Stimulated activated naive CD8-positive, alpha-beta T cell treated with anti-CD3 and anti-CD28 coated beads, Interleukin-15, Interleukin-2, amounts not matched to agents 100 ng/mL and 50 ng/mL, for 24 hours (primary cell): ENCODE measurements at regions not wholly inside any gene's neighbourhood (a gene's known extent, or its start where the extent isn't known, plus 50 kb on each side); places are given as distances from the start of the nearest gene placed in this dataset.
"Not testable (repeated sequence)": the region's sequence is repeated elsewhere in the genome, so short reads cannot be mapped to it uniquely, and the experiment has no call there.

Source experiments
- H3K27ac Mint-ChIP-seq: one replicate; pipeline ENCODE4 v1.8.0; 2021; ENCODE audit warnings: mild to moderate bottlenecking, mixed read lengths
- H3K27me3 Mint-ChIP-seq: one replicate; pipeline ENCODE4 v1.8.0; 2021; ENCODE audit warnings: mixed read lengths
- H3K36me3 Mint-ChIP-seq: one replicate; pipeline ENCODE4 v1.8.0; 2021; ENCODE audit warnings: low read depth, mixed read lengths
- H3K4me1 Mint-ChIP-seq: one replicate; pipeline ENCODE4 v1.8.0; 2021; ENCODE audit warnings: low read depth, mixed read lengths
- H3K4me3 Mint-ChIP-seq: one replicate; pipeline ENCODE4 v1.8.0; 2021; ENCODE audit warnings: mild to moderate bottlenecking, mixed read lengths
- H3K9me3 Mint-ChIP-seq: one replicate; pipeline ENCODE4 v1.8.0; 2021; ENCODE audit warnings: mixed read lengths

DNA sequence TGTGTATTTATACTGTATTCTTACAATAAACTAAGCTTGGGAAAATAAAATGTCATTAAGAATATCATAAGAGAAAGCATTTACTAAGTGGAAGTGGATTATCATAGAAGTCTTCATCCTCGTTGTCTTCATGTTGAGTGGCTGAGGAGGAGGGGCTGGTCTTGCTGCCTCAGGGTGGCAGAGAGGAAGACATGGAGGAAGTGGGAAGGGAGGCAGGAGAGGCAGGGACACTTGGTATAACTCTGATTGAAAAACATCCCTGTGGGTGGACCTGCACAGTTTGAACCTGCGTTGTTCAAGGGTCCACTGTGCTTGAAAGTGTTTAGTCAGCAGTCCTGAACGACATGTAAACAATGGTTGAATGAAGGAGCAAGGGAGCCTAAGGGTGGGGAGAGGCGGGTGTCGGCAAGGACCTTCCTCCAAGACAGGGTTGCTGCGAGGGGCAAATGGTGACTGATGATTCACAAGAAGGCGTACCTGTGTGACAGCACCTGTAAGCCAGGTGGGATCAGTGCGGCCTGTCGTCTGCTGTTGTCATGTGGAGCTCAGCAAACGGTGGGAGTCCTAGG, 103.8 kb upstream of the KLF13 start:
- Mint-ChIP-seq H3K4me1 (peaks cover 19% of the 10 kb centered on the region), H3K4me3 (no peak overlapping the region), H3K27ac (no peak overlapping the region)

DNA sequence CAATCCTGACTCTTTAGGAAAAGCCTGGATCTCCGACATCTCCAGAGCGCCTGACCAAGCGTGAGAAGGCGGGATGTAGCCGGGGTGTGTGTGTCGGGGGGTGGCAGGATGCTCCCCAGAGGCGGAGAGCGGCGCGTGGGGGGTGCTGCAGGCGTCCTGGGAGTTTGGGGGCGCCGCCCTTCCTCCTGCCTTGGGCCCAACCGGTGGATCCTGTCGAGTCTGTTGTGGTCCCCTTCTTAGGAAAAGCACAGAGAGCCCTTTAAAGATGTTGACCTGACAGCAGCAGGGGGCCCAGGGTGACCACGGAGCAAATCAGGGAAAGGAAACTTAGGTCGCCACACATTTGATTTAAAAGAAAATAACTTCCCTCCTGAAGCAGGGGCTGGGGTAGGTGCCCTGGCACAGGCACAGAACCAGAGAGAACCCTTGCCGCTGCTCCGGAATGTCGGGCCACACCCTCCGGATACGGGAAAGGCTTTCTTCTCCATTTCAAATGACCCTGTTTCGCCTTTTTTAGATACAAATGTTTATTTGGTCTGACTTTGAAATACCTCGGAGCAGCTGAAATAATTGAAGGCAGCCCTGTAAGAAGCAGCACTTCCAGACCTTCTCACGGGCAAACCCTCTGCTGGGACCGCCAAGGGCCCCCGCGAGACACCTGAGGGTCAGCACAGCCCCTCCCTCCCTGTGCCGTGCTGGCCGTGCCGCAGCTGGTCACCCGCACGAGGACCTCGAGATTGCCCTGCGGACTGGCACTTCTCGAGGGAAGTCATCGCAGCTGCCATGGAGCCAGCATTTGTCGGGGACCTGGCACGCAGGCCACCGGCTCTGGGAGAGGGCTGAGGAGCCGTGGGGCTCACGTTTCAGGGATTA, 102.9 kb upstream of the KLF13 start:
- Mint-ChIP-seq H3K4me3 (no peak overlapping the region), H3K27ac (no peak overlapping the region), H3K27me3 (no peaks in the 10 kb centered on the region), H3K36me3 (no peaks in the 10 kb centered on the region), H3K9me3 (no peaks in the 10 kb centered on the region), H3K4me1 (peaks cover 23% of the 10 kb centered on the region)

More for the DNA sequence above, 103.8 kb upstream of the KLF13 start:
- Mint-ChIP-seq H3K9me3 (no peaks in the 10 kb centered on the region), H3K27me3 (no peaks in the 10 kb centered on the region), H3K36me3 (no peaks in the 10 kb centered on the region)

DNA sequence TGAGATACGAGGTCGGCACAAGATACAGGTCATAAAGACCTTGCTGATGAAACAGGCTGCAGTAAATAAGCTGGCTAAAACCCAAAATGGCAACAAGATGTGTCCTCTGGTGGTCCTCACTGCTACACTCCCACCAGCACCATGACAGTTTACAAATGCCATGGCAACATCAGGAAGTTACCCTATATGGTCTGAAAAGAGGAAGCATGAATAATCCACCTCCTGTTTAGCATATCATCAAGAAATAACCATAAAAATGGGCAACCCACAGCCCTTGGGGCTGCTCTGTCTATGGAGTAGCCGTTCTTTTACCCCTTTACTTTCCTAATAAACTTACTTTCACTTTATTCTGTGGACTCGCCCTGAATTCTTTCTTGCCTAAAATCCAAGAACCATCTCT, 102.0 kb upstream of the KLF13 start:
- not testable (repeated sequence) for H3K9me3 Mint-ChIP-seq, H3K27ac Mint-ChIP-seq, H3K27me3 Mint-ChIP-seq, H3K36me3 Mint-ChIP-seq, H3K4me3 Mint-ChIP-seq
- peaks cover 23% of the 10 kb centered on the region for H3K4me1 Mint-ChIP-seq

DNA sequence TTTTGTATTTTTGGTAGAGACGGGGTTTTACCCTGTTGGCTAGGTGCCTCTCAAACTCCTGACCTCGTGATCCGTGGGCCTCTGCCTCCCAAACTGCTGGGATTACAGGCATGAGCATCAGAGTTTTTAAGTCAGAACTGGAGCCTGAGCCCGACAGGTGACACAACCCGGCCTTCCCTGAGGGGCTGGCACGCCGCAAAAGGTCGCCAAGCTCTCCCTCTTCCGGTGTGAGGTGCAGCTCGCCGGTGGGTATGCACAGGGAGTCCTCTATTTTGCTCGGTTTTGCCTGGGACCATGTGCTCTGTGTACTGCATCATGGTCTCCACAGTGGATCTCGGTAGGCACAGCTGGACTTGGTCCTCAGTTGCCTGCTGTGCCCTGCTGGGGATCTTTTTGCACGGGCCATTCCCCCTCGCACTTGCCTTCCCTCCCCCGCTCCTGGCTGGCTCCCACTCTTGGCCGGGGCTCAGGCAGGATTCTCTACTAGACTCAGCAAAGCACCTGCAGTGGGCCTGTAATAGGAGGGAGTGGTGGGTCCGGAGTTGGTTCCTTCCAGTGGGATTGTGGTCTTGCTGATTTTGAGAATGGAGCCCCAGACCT, 101.2 kb upstream of the KLF13 start:
- H3K4me3 Mint-ChIP-seq = no peak overlapping the region
- peaks cover 23% of the 10 kb centered on the region for H3K4me1 Mint-ChIP-seq
- H3K27me3 Mint-ChIP-seq = no peaks in the 10 kb centered on the region
- no peaks in the 10 kb centered on the region for H3K36me3 Mint-ChIP-seq
- H3K27ac Mint-ChIP-seq = no peak overlapping the region
- H3K9me3 Mint-ChIP-seq = no peaks in the 10 kb centered on the region

DNA sequence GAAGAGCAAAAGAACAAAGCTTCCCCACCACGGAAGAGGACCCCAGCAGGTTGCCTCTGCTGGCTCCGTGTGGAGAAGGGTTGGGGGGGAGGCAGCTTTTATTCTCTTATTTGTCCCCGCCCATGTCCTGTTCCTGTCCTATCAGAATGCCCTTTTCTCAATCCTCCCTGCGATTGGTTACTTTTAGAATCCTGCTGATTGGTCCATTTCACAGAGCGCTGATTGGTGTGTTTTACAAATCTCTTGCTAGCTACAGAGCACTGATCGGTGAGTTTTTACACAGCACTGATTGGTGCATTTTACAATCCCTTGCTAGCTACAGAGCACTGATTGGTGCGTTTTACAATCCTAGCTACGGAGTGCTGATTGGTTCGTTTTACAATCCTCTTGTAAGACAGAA, 100.6 kb upstream of the KLF13 start:
- H3K36me3 Mint-ChIP-seq = no peaks in the 10 kb centered on the region
- no peaks in the 10 kb centered on the region for H3K9me3 Mint-ChIP-seq
- H3K4me3 Mint-ChIP-seq = no peak overlapping the region
- no peak overlapping the region for H3K27ac Mint-ChIP-seq
- peaks cover 24% of the 10 kb centered on the region for H3K4me1 Mint-ChIP-seq
- no peaks in the 10 kb centered on the region for H3K27me3 Mint-ChIP-seq

DNA sequence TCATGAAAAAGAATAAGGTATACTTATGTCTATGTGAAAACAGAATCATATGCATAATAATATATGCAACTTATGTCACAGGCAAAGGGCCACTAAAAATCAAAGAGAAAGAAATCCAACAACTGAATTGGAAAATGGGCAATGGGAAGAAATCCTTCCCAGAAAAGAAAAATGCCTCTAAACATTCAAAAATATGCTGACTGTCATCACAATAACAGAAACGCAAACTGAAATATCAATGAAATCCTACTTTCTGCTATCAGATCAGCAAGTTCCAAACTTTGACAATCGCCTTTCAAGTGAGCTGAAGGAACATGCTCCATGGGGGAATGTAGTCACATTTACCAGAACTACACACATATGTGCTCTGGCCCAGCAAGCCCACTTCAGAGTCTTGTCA, 99.4 kb upstream of the KLF13 start:
- Mint-ChIP-seq H3K27ac (no peak overlapping the region), H3K4me1 (peaks cover 24% of the 10 kb centered on the region), H3K9me3 (no peaks in the 10 kb centered on the region), H3K4me3 (no peak overlapping the region), H3K27me3 (no peaks in the 10 kb centered on the region), H3K36me3 (no peaks in the 10 kb centered on the region)

DNA sequence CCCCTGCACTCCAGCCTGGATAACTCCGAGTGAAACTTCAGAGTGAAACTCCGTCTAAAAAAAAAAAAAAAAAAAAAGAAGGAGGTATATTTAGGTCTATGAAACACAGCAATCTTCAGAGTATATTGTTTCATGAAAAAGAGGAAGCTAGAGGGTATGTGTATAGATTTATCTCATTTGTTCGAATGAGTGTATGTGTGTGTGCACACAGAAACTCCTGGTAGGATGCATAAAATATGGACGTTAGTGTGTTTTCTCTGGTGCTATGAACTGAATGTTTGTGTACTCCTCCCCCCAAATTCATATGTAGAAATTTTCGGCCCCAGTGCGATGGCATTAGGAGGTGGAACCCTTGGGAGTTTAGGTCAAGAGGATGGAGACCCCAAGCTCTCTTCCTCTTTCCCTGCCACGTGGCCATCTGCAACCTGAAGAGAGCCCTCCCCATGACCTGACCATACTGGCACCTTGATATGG, 98.6 kb upstream of the KLF13 start:
- Mint-ChIP-seq H3K4me1 (peaks cover 17% of the 10 kb centered on the region), H3K27me3 (no peaks in the 10 kb centered on the region), H3K9me3 (no peaks in the 10 kb centered on the region), H3K36me3 (no peaks in the 10 kb centered on the region), H3K27ac (no peak overlapping the region), H3K4me3 (peak overlapping the region; percentile 40)

DNA sequence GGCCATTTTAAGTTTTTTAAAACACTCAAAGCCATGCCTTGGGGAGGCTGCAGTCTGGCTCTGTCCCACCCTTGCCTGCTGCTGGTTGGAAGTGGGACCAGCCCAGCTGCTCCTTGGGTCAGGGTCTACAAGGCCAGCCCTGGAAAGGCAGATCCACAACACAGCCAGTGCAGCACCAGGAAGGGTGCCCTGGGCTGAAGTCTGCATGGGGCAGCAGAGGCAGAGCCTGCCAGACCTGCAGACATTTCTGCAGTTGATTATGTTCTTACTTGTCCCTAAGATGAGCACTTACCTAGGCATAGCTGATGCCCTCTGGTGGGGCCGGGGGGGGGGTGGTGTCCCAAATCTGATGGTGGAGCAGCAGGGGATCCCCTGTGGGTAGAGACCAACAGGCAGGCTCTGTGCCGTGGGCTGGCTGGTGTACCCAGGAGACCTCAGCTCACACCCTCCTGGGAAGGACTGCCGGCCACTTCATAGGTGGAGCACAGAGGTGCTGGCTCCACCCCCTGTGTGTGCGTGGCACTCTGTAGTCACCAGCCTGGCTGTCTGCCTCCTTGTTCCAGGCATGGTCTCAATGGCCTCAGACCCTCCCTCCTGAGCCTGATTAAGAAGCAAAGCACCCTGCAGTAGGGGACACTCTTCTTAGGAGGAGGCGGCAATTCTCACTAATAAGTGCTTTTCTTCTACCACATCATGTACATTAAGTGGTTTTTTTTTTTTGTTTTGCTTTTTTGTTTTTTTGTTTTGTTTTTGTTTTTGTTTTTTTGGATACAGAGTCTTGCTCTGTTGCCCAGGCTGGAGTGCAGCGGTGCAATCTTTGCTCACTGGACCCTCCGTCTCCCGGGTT, 97.4 kb upstream of the KLF13 start:
- H3K4me3 Mint-ChIP-seq = no peak overlapping the region
- no peak overlapping the region for H3K27ac Mint-ChIP-seq
- H3K4me1 Mint-ChIP-seq = peaks cover 16% of the 10 kb centered on the region
- H3K9me3 Mint-ChIP-seq = no peaks in the 10 kb centered on the region
- no peaks in the 10 kb centered on the region for H3K27me3 Mint-ChIP-seq
- no peaks in the 10 kb centered on the region for H3K36me3 Mint-ChIP-seq

DNA sequence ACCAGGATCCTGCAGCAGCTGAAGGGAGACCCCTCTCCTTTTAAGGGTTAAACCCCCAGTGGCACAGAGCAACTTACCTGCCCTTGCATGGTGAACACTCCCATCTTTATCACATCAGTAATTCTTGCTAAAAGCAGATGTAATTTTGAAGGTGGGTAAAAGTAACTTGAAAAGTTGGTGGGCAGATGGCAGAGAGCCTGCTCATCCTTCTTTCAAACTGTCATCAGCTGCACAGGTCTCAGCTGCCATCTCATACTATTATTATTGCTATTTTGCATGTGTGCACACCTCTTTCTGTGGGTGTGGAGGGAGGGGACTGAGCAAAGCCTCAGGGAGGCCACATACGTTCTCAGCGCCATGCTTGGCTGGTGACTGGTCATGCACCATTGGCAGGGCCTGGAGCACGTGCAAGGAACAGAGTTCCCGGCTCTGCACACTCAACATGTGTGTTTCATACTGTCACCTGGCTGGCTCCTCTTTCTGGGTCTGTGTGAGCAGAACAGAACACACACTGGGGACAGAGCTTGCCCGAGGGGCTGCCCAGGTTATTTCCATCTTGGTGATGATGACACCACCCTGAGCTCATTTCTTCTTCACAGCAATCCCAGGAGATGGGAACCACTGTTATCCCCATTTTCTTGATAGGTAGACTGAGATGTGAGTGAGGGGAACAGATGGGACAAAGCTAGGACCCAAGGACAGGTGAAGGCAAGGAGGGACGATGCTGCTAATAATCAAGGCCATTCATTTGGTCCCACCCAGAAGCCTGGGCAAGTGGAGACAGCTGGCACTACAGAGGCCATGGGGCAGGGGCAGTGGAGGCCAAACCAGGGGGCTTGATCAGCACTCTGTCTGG, 95.8 kb upstream of the KLF13 start:
- Mint-ChIP-seq H3K36me3 (no peaks in the 10 kb centered on the region), H3K9me3 (no peaks in the 10 kb centered on the region), H3K27ac (peak overlapping the region; percentile 51), H3K4me3 (no peak overlapping the region), H3K4me1 (peaks cover 8% of the 10 kb centered on the region), H3K27me3 (no peaks in the 10 kb centered on the region)

DNA sequence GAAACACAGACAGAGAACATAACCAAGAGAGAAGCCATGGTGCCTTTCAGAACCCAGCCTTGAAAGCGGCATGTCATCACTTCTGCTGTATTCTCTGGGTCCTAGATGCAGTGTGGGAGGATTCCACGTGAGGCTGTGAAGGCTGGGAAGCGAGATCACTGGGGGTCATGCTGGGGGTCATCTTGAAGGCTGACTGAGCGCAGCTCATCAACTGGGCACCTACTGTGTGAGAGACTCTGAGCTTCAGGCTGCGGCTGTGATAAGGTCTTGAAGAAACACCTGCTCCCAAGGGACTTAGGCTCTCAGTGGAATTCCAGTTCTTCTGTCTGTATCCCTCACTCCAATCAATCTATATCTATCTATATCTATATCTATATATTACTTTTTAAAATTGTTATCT, 91.8 kb upstream of the KLF13 start:
- Mint-ChIP-seq H3K9me3 (no peaks in the 10 kb centered on the region), H3K27me3 (no peaks in the 10 kb centered on the region), H3K4me3 (no peak overlapping the region), H3K27ac (no peak overlapping the region), H3K4me1 (peaks cover 20% of the 10 kb centered on the region), H3K36me3 (no peaks in the 10 kb centered on the region)

DNA sequence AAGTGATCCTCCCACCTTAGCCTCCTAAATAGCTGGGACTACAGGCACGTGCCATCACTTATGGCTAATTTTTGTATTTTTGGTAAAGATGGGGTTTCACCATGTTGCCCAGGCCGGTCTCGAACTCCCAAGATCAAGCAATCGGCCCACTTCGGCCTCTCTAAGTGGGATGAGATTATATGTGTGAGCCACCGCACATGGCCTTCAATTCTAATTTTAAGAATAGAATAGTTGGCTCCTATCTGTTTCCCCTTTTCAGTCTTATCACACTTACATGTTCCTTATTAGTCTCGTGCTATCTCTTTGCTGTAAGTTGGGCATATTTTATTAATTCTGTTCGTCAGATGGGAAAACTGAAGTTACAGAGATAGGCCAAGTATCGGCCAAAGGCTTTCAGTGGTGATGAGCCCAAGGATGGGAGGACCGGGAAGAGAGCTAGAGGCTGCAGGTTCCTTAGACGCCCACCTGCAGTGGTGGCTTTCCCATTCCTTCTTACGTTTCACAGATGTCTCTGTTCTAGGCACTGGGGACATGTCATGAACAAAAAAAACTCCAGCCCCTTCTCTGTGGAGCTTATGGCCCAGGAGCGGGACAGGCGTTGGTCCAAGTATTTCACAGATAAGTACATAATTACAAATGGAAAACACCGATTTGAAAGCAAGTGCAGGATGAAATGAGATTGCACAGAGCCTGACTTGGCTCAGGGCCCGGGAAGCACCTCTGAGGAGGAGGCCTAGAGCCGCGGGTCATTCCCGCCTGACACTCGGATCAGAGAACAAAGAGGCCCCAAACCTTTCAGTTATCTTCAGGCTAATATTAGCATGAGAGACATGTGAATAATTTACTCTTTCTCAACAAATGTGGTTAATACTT, 91.1 kb upstream of the KLF13 start:
- no peaks in the 10 kb centered on the region for H3K36me3 Mint-ChIP-seq
- H3K27me3 Mint-ChIP-seq = no peaks in the 10 kb centered on the region
- H3K9me3 Mint-ChIP-seq = no peaks in the 10 kb centered on the region
- no peak overlapping the region for H3K4me3 Mint-ChIP-seq
- peaks cover 20% of the 10 kb centered on the region for H3K4me1 Mint-ChIP-seq
- H3K27ac Mint-ChIP-seq = no peak overlapping the region

DNA sequence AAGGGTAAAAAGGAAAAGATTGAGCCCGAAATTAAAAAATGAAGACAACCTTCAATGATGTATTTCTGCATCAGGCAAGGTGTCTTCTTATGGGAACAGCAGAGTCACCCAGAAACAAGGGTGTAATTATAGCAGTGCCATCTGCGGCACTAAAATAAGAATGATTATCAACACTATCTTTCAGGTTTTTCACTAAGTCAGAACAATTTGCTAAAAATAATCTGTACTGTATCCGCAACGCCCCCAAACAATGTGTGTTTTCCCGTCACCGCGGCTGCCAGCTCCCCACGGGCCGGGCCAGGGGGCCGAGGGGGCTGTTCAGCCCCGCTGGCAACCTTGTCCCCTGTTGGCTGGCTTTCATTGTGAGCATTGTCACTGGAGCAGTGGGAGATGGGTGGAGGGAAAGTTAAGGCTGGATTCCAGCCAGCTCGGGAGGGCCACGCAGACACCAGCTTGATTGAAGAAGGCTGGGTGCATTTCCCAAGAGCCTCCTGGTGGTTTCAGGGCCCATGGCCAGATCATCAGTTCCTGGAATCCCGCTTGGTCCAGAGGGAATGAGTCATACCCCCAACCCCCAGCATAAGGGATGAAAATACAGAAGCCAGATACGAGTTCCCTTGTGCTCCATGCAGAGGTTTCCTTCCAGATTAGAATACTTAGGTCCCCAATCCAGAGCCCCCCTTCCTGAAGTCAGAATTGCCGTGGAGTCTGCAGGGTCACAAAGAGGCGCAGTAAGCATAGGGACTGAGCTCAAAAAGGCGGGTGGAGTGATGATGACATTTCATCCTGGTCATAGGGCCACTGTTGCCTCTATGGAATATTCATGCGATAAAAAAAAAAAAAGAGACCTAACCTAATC, 90.2 kb upstream of the KLF13 start:
- no peaks in the 10 kb centered on the region for H3K9me3 Mint-ChIP-seq
- no peaks in the 10 kb centered on the region for H3K27me3 Mint-ChIP-seq
- H3K36me3 Mint-ChIP-seq = no peaks in the 10 kb centered on the region
- H3K27ac Mint-ChIP-seq = no peak overlapping the region
- no peak overlapping the region for H3K4me3 Mint-ChIP-seq
- H3K4me1 Mint-ChIP-seq = peaks cover 20% of the 10 kb centered on the region

DNA sequence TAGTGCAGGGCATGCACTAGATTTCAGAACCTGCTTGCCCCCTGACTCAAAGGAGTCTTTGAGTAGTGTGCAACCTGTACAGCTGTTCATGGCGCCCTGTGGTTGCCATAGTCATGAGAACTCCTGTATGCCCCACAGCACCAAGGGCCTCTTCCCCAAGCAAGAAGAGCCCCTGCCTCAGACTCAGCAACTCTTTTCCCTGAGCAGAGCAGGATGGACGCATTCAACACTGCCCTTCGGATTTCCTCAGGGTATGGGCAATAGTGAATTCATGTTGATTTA, 89.7 kb upstream of the KLF13 start:
- peaks cover 26% of the 10 kb centered on the region for H3K4me1 Mint-ChIP-seq
- no peaks in the 10 kb centered on the region for H3K36me3 Mint-ChIP-seq
- no peak overlapping the region for H3K4me3 Mint-ChIP-seq
- H3K9me3 Mint-ChIP-seq = no peaks in the 10 kb centered on the region
- H3K27me3 Mint-ChIP-seq = no peaks in the 10 kb centered on the region
- no peak overlapping the region for H3K27ac Mint-ChIP-seq
